ENCODE measurements at regions not wholly inside any gene's neighbourhood (a gene's known extent, or its start where the extent isn't known, plus 50 kb on each side); places are given as distances from the start of the nearest gene placed in this dataset.
"Not testable (repeated sequence)": the region's sequence is repeated elsewhere in the genome, so short reads cannot be mapped to it uniquely, and the experiment has no call there.

- no peak for DNase-seq
Measured at GRCh38 chr14:99012703-99013102, 259.3 kb downstream of the BCL11B start.

GRCh38 chr14:99015833-99016232 is 256.2 kb downstream of the BCL11B start:
- DNase-seq = no peak

GRCh38 chr14:99023371-99023770 is 248.6 kb downstream of the BCL11B start:
- DNase-seq = no peak

GRCh38 chr14:99024926-99025325 is 247.1 kb downstream of the BCL11B start:
- no peak for DNase-seq

- DNase-seq = no peak
Measured at GRCh38 chr14:99025418-99025817, 246.6 kb downstream of the BCL11B start.

GRCh38 chr14:99026471-99026870 is 245.5 kb downstream of the BCL11B start:
- no peak for DNase-seq

- DNase-seq = no peak
Measured at GRCh38 chr14:99028041-99028440, 244.0 kb downstream of the BCL11B start.

- no peak for DNase-seq
Measured at GRCh38 chr14:99028521-99028920, 243.5 kb downstream of the BCL11B start.

- DNase-seq = no peak
Measured at GRCh38 chr14:99029145-99029915, 242.7 kb downstream of the BCL11B start.

- no peak for DNase-seq
Measured at GRCh38 chr14:99029916-99030305, 242.1 kb downstream of the BCL11B start.

- no peak for DNase-seq
Measured at GRCh38 chr14:99030454-99030853, 241.5 kb downstream of the BCL11B start.

GRCh38 chr14:99032759-99033158 is 239.2 kb downstream of the BCL11B start:
- no peak for DNase-seq

GRCh38 chr14:99033951-99034350 is 238.0 kb downstream of the BCL11B start:
- no peak for DNase-seq

- no peak for DNase-seq
Measured at GRCh38 chr14:99034711-99035171, 237.3 kb downstream of the BCL11B start.

GRCh38 chr14:99035268-99035667 is 236.7 kb downstream of the BCL11B start:
- DNase-seq = no peak

GRCh38 chr14:99035712-99036610 is 236.0 kb downstream of the BCL11B start:
- DNase-seq = no peak

GRCh38 chr14:99036611-99037293 is 235.2 kb downstream of the BCL11B start:
- no peak for DNase-seq

- DNase-seq = not testable (repeated sequence)
Measured at GRCh38 chr14:99037326-99037725, 234.7 kb downstream of the BCL11B start.

- DNase-seq = no peak
Measured at GRCh38 chr14:99037777-99038430, 234.1 kb downstream of the BCL11B start.

- DNase-seq = no peak
Measured at GRCh38 chr14:99038431-99038820, 233.6 kb downstream of the BCL11B start.

- DNase-seq = no peak
Measured at GRCh38 chr14:99039331-99040041, 232.5 kb downstream of the BCL11B start.

GRCh38 chr14:99040052-99040451 is 231.9 kb downstream of the BCL11B start:
- DNase-seq = no peak
